Activated CD4-positive, alpha-beta T cell treated with anti-CD3 and anti-CD28 coated beads, Interleukin-2, amount 10 ng/mL, durations not matched to agents 7 days and 5 days (primary cell): ENCODE measurements at regions not wholly inside any gene's neighbourhood (a gene's known extent, or its start where the extent isn't known, plus 50 kb on each side); places are given as distances from the start of the nearest gene placed in this dataset.
A peak's percentile ranks its signal among the peaks of the same experiment; 100 is the strongest.

ENCODE experiments used
- CTCF ChIA-PET: fragments of 350-600 bp; sonication (Branson Sonifier 250); formaldehyde crosslinking; loops from one replicate; lab custom pipeline; 2021; ENCODE audit warnings: antibody characterized with exemption; lab: Charles Lee
- POLR2A ChIA-PET: fragments of 350-600 bp; sonication (Branson Sonifier 250); formaldehyde crosslinking; loops from one replicate; lab custom pipeline; 2021; ENCODE audit warnings: antibody characterized with exemption; lab: Charles Lee
- DNase-seq: peaks from one replicate; pipeline ENCODE4 v3.0.0-alpha.2; 2020
- H3K27ac Mint-ChIP-seq: one replicate; pipeline ENCODE4 v1.8.0; 2021; ENCODE audit warnings: mild to moderate bottlenecking, moderate library complexity, mixed read lengths
- H3K27me3 Mint-ChIP-seq: one replicate; pipeline ENCODE4 v1.8.0; 2021; ENCODE audit warnings: mixed read lengths
- H3K36me3 Mint-ChIP-seq: one replicate; pipeline ENCODE4 v1.8.0; 2021; ENCODE audit warnings: low read depth, mixed read lengths
- H3K4me1 Mint-ChIP-seq: one replicate; pipeline ENCODE4 v1.8.0; 2021; ENCODE audit warnings: mixed read lengths
- H3K4me3 Mint-ChIP-seq: one replicate; pipeline ENCODE4 v1.8.0; 2021; ENCODE audit warnings: mild to moderate bottlenecking, moderate library complexity, mixed read lengths
- H3K9me3 Mint-ChIP-seq: one replicate; pipeline ENCODE4 v1.8.0; 2021; ENCODE audit warnings: mixed read lengths

- Mint-ChIP-seq H3K4me3 (no peak overlapping the region), H3K36me3 (no peaks in the 10 kb centered on the region), H3K27me3 (no peaks in the 10 kb centered on the region), H3K9me3 (no peaks in the 10 kb centered on the region), H3K27ac (no peak overlapping the region), H3K4me1 (no peaks in the 10 kb centered on the region)
- CTCF ChIA-PET: no interaction called here
- POLR2A ChIA-PET: no interaction called here
- DNase-seq: no peak
Measured at GRCh38 chr22:46090036-46090591, 60.2 kb upstream of the PPARA start.

- CTCF ChIA-PET: no interaction called here
- H3K36me3 Mint-ChIP-seq: no peaks in the 10 kb centered on the region
- no peak for DNase-seq
- H3K4me1 Mint-ChIP-seq: no peaks in the 10 kb centered on the region
- no peak overlapping the region for H3K4me3 Mint-ChIP-seq
- no peaks in the 10 kb centered on the region for H3K9me3 Mint-ChIP-seq
- H3K27me3 Mint-ChIP-seq: no peaks in the 10 kb centered on the region
- peak overlapping the region; percentile 54 for H3K27ac Mint-ChIP-seq
- POLR2A ChIA-PET: no interaction called here
Measured at GRCh38 chr22:46090631-46091201, 59.6 kb upstream of the PPARA start.

GRCh38 chr22:46091277-46091977, 58.9 kb upstream of the PPARA start:
- no peaks in the 10 kb centered on the region for H3K9me3 Mint-ChIP-seq
- no peaks in the 10 kb centered on the region for H3K36me3 Mint-ChIP-seq
- ChIA-PET CTCF (no interaction called here), POLR2A (no interaction called here)
- no peaks in the 10 kb centered on the region for H3K4me1 Mint-ChIP-seq
- no peak for DNase-seq
- no peaks in the 10 kb centered on the region for H3K27me3 Mint-ChIP-seq
- no peak overlapping the region for H3K4me3 Mint-ChIP-seq
- H3K27ac Mint-ChIP-seq: no peak overlapping the region

GRCh38 chr22:46092011-46092410, 58.3 kb upstream of the PPARA start:
- H3K36me3 Mint-ChIP-seq: no peaks in the 10 kb centered on the region
- no peak for DNase-seq
- H3K4me1 Mint-ChIP-seq: no peaks in the 10 kb centered on the region
- CTCF ChIA-PET: no interaction called here
- POLR2A ChIA-PET: no interaction called here
- no peak overlapping the region for H3K4me3 Mint-ChIP-seq
- no peak overlapping the region for H3K27ac Mint-ChIP-seq
- H3K9me3 Mint-ChIP-seq: no peaks in the 10 kb centered on the region
- H3K27me3 Mint-ChIP-seq: no peaks in the 10 kb centered on the region

GRCh38 chr22:46092670-46093410, 57.5 kb upstream of the PPARA start:
- Mint-ChIP-seq H3K27ac (no peak overlapping the region), H3K4me3 (no peak overlapping the region), H3K4me1 (no peaks in the 10 kb centered on the region), H3K9me3 (no peaks in the 10 kb centered on the region), H3K36me3 (no peaks in the 10 kb centered on the region), H3K27me3 (no peaks in the 10 kb centered on the region)
- CTCF ChIA-PET: interaction anchor here (1.2 kb wide), 1 partner anchor 11 kb away, joined by 3 read pairs; no protein-coding TSS in a partner anchor
- DNase-seq: no peak
- POLR2A ChIA-PET: no interaction called here

- Mint-ChIP-seq H3K9me3 (no peaks in the 10 kb centered on the region), H3K36me3 (no peaks in the 10 kb centered on the region), H3K27ac (no peak overlapping the region), H3K4me3 (no peak overlapping the region), H3K27me3 (no peaks in the 10 kb centered on the region), H3K4me1 (no peaks in the 10 kb centered on the region)
- ChIA-PET CTCF (interaction anchor here (1.2 kb wide), 1 partner anchor 87 kb away, joined by 4 read pairs; no protein-coding TSS in a partner anchor), POLR2A (no interaction called here)
- no peak for DNase-seq
Measured at GRCh38 chr22:46093796-46094195, 56.5 kb upstream of the PPARA start.

GRCh38 chr22:46094676-46095075, 55.6 kb upstream of the PPARA start:
- no peaks in the 10 kb centered on the region for H3K27me3 Mint-ChIP-seq
- no peak for DNase-seq
- H3K4me3 Mint-ChIP-seq: no peak overlapping the region
- ChIA-PET POLR2A (no interaction called here), CTCF (interaction anchor here (0.7 to 1.2 kb wide), 3 partner anchors 20 to 88 kb away, joined by 3 to 4 read pairs (median 4); no protein-coding TSS in a partner anchor)
- no peak overlapping the region for H3K27ac Mint-ChIP-seq
- no peaks in the 10 kb centered on the region for H3K4me1 Mint-ChIP-seq
- no peaks in the 10 kb centered on the region for H3K9me3 Mint-ChIP-seq
- no peaks in the 10 kb centered on the region for H3K36me3 Mint-ChIP-seq

GRCh38 chr22:46096051-46096450, 54.3 kb upstream of the PPARA start:
- Mint-ChIP-seq H3K9me3 (no peaks in the 10 kb centered on the region), H3K27ac (no peak overlapping the region), H3K27me3 (no peaks in the 10 kb centered on the region), H3K4me1 (no peaks in the 10 kb centered on the region), H3K4me3 (no peak overlapping the region), H3K36me3 (no peaks in the 10 kb centered on the region)
- DNase-seq: no peak
- CTCF ChIA-PET: interaction anchor here (1.3 kb wide), 1 partner anchor 89 kb away, joined by 4 read pairs; no protein-coding TSS in a partner anchor
- POLR2A ChIA-PET: no interaction called here

- no peaks in the 10 kb centered on the region for H3K9me3 Mint-ChIP-seq
- H3K27me3 Mint-ChIP-seq: no peaks in the 10 kb centered on the region
- ChIA-PET CTCF (interaction anchor here (1.3 kb wide), 1 partner anchor 90 kb away, joined by 4 read pairs; no protein-coding TSS in a partner anchor), POLR2A (no interaction called here)
- no peak overlapping the region for H3K4me3 Mint-ChIP-seq
- H3K36me3 Mint-ChIP-seq: no peaks in the 10 kb centered on the region
- H3K27ac Mint-ChIP-seq: no peak overlapping the region
- H3K4me1 Mint-ChIP-seq: no peaks in the 10 kb centered on the region
- no peak for DNase-seq
Measured at GRCh38 chr22:46096706-46097230, 53.6 kb upstream of the PPARA start.

- no peaks in the 10 kb centered on the region for H3K9me3 Mint-ChIP-seq
- H3K27me3 Mint-ChIP-seq: no peaks in the 10 kb centered on the region
- H3K27ac Mint-ChIP-seq: no peak overlapping the region
- no peak for DNase-seq
- H3K4me1 Mint-ChIP-seq: no peaks in the 10 kb centered on the region
- H3K4me3 Mint-ChIP-seq: no peak overlapping the region
- H3K36me3 Mint-ChIP-seq: no peaks in the 10 kb centered on the region
- ChIA-PET CTCF (interaction anchor here (0.6 to 1.2 kb wide), 3 partner anchors 25 to 131 kb away, joined by 3 to 4 read pairs (median 3); no protein-coding TSS in a partner anchor), POLR2A (no interaction called here)
Measured at GRCh38 chr22:46097268-46097900, 52.9 kb upstream of the PPARA start.

GRCh38 chr22:46098525-46099475, 51.5 kb upstream of the PPARA start:
- H3K4me3 Mint-ChIP-seq: no peak overlapping the region
- H3K4me1 Mint-ChIP-seq: no peaks in the 10 kb centered on the region
- POLR2A ChIA-PET: no interaction called here
- no peak for DNase-seq
- H3K27ac Mint-ChIP-seq: no peak overlapping the region
- no peaks in the 10 kb centered on the region for H3K27me3 Mint-ChIP-seq
- no peaks in the 10 kb centered on the region for H3K9me3 Mint-ChIP-seq
- H3K36me3 Mint-ChIP-seq: peaks cover 2% of the 10 kb centered on the region
- CTCF ChIA-PET: interaction anchor here (1.2 kb wide), 1 partner anchor 92 kb away, joined by 3 read pairs; no protein-coding TSS in a partner anchor
